IPS DF 6.9 (cell line): ENCODE measurements at regions not wholly inside any gene's neighbourhood (a gene's known extent, or its start where the extent isn't known, plus 50 kb on each side); places are given as distances from the start of the nearest gene placed in this dataset.

Experiments used
- DNase-seq: peaks from one replicate; pipeline ENCODE4 v3.0.0-alpha.2; 2013; ENCODE audit warnings: low read depth, low spot score
- H3K27ac ChIP-seq: one replicate; pipeline ENCODE4 v1.5.1; 2013; ENCODE audit warnings: low read length, control low read depth
- H3K27me3 ChIP-seq: 2 replicates; pipeline ENCODE4 v1.6.1; 2013; ENCODE audit warnings: mild to moderate bottlenecking, low read length; ENCODE audit not compliant: control insufficient read depth, insufficient read depth
- H3K36me3 ChIP-seq: 2 replicates; pipeline ENCODE4 v1.6.1; 2013; ENCODE audit warnings: low read length; ENCODE audit not compliant: control insufficient read depth, insufficient read depth
- H3K4me1 ChIP-seq: 2 replicates; pipeline ENCODE4 v1.6.1; 2013; ENCODE audit warnings: low read length; ENCODE audit not compliant: control insufficient read depth, insufficient read depth
- H3K4me3 ChIP-seq: 2 replicates; pipeline ENCODE4 v1.5.1; 2013; ENCODE audit warnings: mild to moderate bottlenecking, low read length
- H3K9me3 ChIP-seq: 2 replicates; pipeline ENCODE4 v1.6.1; 2013; ENCODE audit warnings: low read length, inconsistent platforms; ENCODE audit not compliant: control insufficient read depth, insufficient read depth
- WGBS: extraction: QIAGEN DNeasy Blood & Tissue Kit; methylation state at CpG from one replicate; pipeline ENCODE4 v1.1.7; 2013; ENCODE audit warnings: mixed read lengths, missing lambda C conversion rate; ENCODE audit not compliant: insufficient read length, insufficient coverage; 5-methylcytosine and 5-hydroxymethylcytosine counted together

- Histone ChIP-seq H3K4me1 (peaks cover 2% of the 10 kb centered on the region; the same call in 1 of the 2 replicates), H3K9me3 (no peaks in the 10 kb centered on the region), H3K27ac (no peak overlapping the region), H3K27me3 (no peaks in the 10 kb centered on the region), H3K36me3 (no peaks in the 10 kb centered on the region), H3K4me3 (no peak overlapping the region)
- no CpG with 5 or more reads among the region's 4 CpGs for WGBS
- DNase-seq: no peak
These were observed 253.5 kb upstream of the ZPLD1 start for GRCh38 chr3:102181175-102181920.

- no CpG with 5 or more reads among the region's 5 CpGs for WGBS
- no peak for DNase-seq
- H3K36me3 ChIP-seq: no peaks in the 10 kb centered on the region
- H3K27me3 ChIP-seq: no peaks in the 10 kb centered on the region
- H3K9me3 ChIP-seq: no peaks in the 10 kb centered on the region
- H3K4me1 ChIP-seq: peaks cover 2% of the 10 kb centered on the region; the same call in 1 of the 2 replicates
- no peak overlapping the region for H3K4me3 ChIP-seq
- H3K27ac ChIP-seq: no peak overlapping the region
These were observed 252.7 kb upstream of the ZPLD1 start for GRCh38 chr3:102182162-102182561.

GRCh38 chr3:102183186-102183585 lies 251.6 kb upstream of the ZPLD1 start:
- no peak for DNase-seq
- H3K4me1 ChIP-seq: peaks cover 2% of the 10 kb centered on the region; the same call in 1 of the 2 replicates
- no peaks in the 10 kb centered on the region for H3K9me3 ChIP-seq
- H3K4me3 ChIP-seq: no peak overlapping the region
- no peaks in the 10 kb centered on the region for H3K27me3 ChIP-seq
- no peaks in the 10 kb centered on the region for H3K36me3 ChIP-seq
- WGBS: no CpG with 5 or more reads among the region's 1 CpG
- no peak overlapping the region for H3K27ac ChIP-seq

- Histone ChIP-seq H3K36me3 (no peaks in the 10 kb centered on the region), H3K4me3 (no peak overlapping the region), H3K9me3 (no peaks in the 10 kb centered on the region), H3K4me1 (peaks cover 2% of the 10 kb centered on the region; the same call in 1 of the 2 replicates), H3K27ac (no peak overlapping the region), H3K27me3 (no peaks in the 10 kb centered on the region)
- DNase-seq: no peak
- no CpG with 5 or more reads among the region's 1 CpG for WGBS
These were observed 251.2 kb upstream of the ZPLD1 start for GRCh38 chr3:102183623-102184022.

- no CpG with 5 or more reads among the region's 2 CpGs for WGBS
- no peak for DNase-seq
- Histone ChIP-seq H3K27me3 (no peaks in the 10 kb centered on the region), H3K4me1 (no peaks in the 10 kb centered on the region), H3K27ac (no peak overlapping the region), H3K4me3 (no peak overlapping the region), H3K36me3 (no peaks in the 10 kb centered on the region), H3K9me3 (no peaks in the 10 kb centered on the region)
These were observed 245.3 kb upstream of the ZPLD1 start for GRCh38 chr3:102189541-102189940.

- no peak for DNase-seq
- Histone ChIP-seq H3K36me3 (no peaks in the 10 kb centered on the region), H3K4me1 (no peaks in the 10 kb centered on the region), H3K27me3 (no peaks in the 10 kb centered on the region), H3K27ac (no peak overlapping the region), H3K9me3 (no peaks in the 10 kb centered on the region), H3K4me3 (no peak overlapping the region)
- no CpG with 5 or more reads among the region's 7 CpGs for WGBS
These were observed 244.7 kb upstream of the ZPLD1 start for GRCh38 chr3:102189956-102190723.

- Histone ChIP-seq H3K4me1 (no peaks in the 10 kb centered on the region), H3K36me3 (no peaks in the 10 kb centered on the region), H3K9me3 (no peaks in the 10 kb centered on the region), H3K4me3 (no peak overlapping the region), H3K27me3 (no peaks in the 10 kb centered on the region), H3K27ac (no peak overlapping the region)
- WGBS: no CpG with 5 or more reads among the region's 2 CpGs
- DNase-seq: no peak
These were observed 242.2 kb upstream of the ZPLD1 start for GRCh38 chr3:102192575-102192974.

GRCh38 chr3:102193255-102193654 lies 241.6 kb upstream of the ZPLD1 start:
- H3K9me3 ChIP-seq: no peaks in the 10 kb centered on the region
- no peaks in the 10 kb centered on the region for H3K27me3 ChIP-seq
- H3K36me3 ChIP-seq: no peaks in the 10 kb centered on the region
- WGBS: no CpG with 5 or more reads among the region's 1 CpG
- no peak overlapping the region for H3K27ac ChIP-seq
- no peak overlapping the region for H3K4me3 ChIP-seq
- no peak for DNase-seq
- no peaks in the 10 kb centered on the region for H3K4me1 ChIP-seq

GRCh38 chr3:102194001-102194400 lies 240.8 kb upstream of the ZPLD1 start:
- Histone ChIP-seq H3K4me1 (no peaks in the 10 kb centered on the region), H3K9me3 (no peaks in the 10 kb centered on the region), H3K36me3 (no peaks in the 10 kb centered on the region), H3K27ac (no peak overlapping the region), H3K4me3 (no peak overlapping the region), H3K27me3 (no peaks in the 10 kb centered on the region)
- WGBS: no CpG with 5 or more reads among the region's 5 CpGs
- DNase-seq: no peak

GRCh38 chr3:102194760-102195159 lies 240.1 kb upstream of the ZPLD1 start:
- Histone ChIP-seq H3K36me3 (no peaks in the 10 kb centered on the region), H3K4me1 (no peaks in the 10 kb centered on the region), H3K9me3 (no peaks in the 10 kb centered on the region), H3K27ac (no peak overlapping the region), H3K4me3 (no peak overlapping the region), H3K27me3 (no peaks in the 10 kb centered on the region)
- DNase-seq: no peak
- WGBS: no CpG with 5 or more reads among the region's 1 CpG
